WTC11 (cell line): ENCODE measurements at regions not wholly inside any gene's neighbourhood (a gene's known extent, or its start where the extent isn't known, plus 50 kb on each side); places are given as distances from the start of the nearest gene placed in this dataset.
"Not testable (repeated sequence)": the region's sequence is repeated elsewhere in the genome, so short reads cannot be mapped to it uniquely, and the experiment has no call there.

ENCODE experiments used
- ATAC-seq: fragments of 200-7000 bp; cut with Tn5 transposase; 2 replicates; pipeline ENCODE4 v1.10.0; 2021; ENCODE audit warnings: mild to moderate bottlenecking, moderate library complexity
- CTCF ChIA-PET: fragments of 300-600 bp; sonication (Branson Sonifier 250); formaldehyde crosslinking; loops from one replicate; lab custom pipeline; 2021; ENCODE audit warnings: antibody characterized with exemption; lab: Charles Lee
- POLR2A ChIA-PET: fragments of 350-600 bp; sonication (Branson Sonifier 250); formaldehyde crosslinking; loops from one replicate; lab custom pipeline; 2021; ENCODE audit warnings: antibody characterized with exemption; lab: Charles Lee
- DNase-seq: peaks from one replicate; pipeline ENCODE4 v3.0.0; 2021; ENCODE audit warnings: low spot score
- H3K27ac Mint-ChIP-seq: 2 replicates; pipeline ENCODE4 v1.8.0; 2021; ENCODE audit warnings: mixed read lengths
- H3K27me3 Mint-ChIP-seq: 2 replicates; pipeline ENCODE4 v1.8.0; 2021; ENCODE audit warnings: low read depth, mild to moderate bottlenecking, moderate library complexity, mixed read lengths
- H3K36me3 Mint-ChIP-seq: 2 replicates; pipeline ENCODE4 v1.8.0; 2021; ENCODE audit warnings: mixed read lengths
- H3K4me1 Mint-ChIP-seq: 2 replicates; pipeline ENCODE4 v1.8.0; 2022; ENCODE audit warnings: mixed read lengths
- H3K4me3 Mint-ChIP-seq: 2 replicates; pipeline ENCODE4 v1.8.0; 2021; ENCODE audit warnings: mild to moderate bottlenecking, moderate library complexity, mixed read lengths
- H3K9me3 Mint-ChIP-seq: 2 replicates; pipeline ENCODE4 v1.8.0; 2021; ENCODE audit warnings: mixed read lengths
- ARID4B ChIP-seq: sonication (generic); formaldehyde crosslinking; IDR thresholded peaks from 2 replicates; pipeline ENCODE4 v1.8.0; 2023; ENCODE audit warnings: missing genetic modification reagents, mild to moderate bottlenecking, borderline replicate concordance
- ATF3 ChIP-seq: sonication (generic); formaldehyde crosslinking; conservative IDR thresholded peaks from 2 replicates; pipeline ENCODE4 v1.8.1; 2022; ENCODE audit warnings: mild to moderate bottlenecking, missing genetic modification reagents
- ETV6 ChIP-seq: sonication (generic); formaldehyde crosslinking; IDR thresholded peaks from 2 replicates; pipeline ENCODE4 v1.8.1; 2022; ENCODE audit warnings: mild to moderate bottlenecking, missing genetic modification reagents
- FOXJ3 ChIP-seq: sonication (generic); formaldehyde crosslinking; IDR thresholded peaks from 2 replicates; pipeline ENCODE4 v1.9.0; 2021; ENCODE audit warnings: missing genetic modification reagents, mild to moderate bottlenecking, borderline replicate concordance
- IRF2 ChIP-seq: sonication (generic); formaldehyde crosslinking; IDR thresholded peaks from 2 replicates; pipeline ENCODE4 v1.8.0; 2022; ENCODE audit warnings: low read depth, missing genetic modification reagents, borderline replicate concordance
- TP53 ChIP-seq: sonication (generic); formaldehyde crosslinking; IDR thresholded peaks from 2 replicates; pipeline ENCODE4 v1.8.1; 2023; ENCODE audit warnings: mild to moderate bottlenecking, missing genetic modification reagents
- TF ChIP-seq, protein P1 (sequence below): sonication (generic); formaldehyde crosslinking; IDR thresholded peaks from 2 replicates; pipeline ENCODE4 v1.8.0; 2022; ENCODE audit warnings: missing genetic modification reagents
- TF ChIP-seq, protein P2 (sequence below): sonication (generic); formaldehyde crosslinking; IDR thresholded peaks from 2 replicates; pipeline ENCODE4 v1.8.1; 2023; ENCODE audit warnings: mild to moderate bottlenecking, missing genetic modification reagents, borderline replicate concordance
- TF ChIP-seq, protein P3 (sequence below): sonication (generic); formaldehyde crosslinking; IDR thresholded peaks from 2 replicates; pipeline ENCODE4 v1.8.1; 2023; ENCODE audit warnings: mild to moderate bottlenecking, missing genetic modification reagents, moderate library complexity

DNA sequence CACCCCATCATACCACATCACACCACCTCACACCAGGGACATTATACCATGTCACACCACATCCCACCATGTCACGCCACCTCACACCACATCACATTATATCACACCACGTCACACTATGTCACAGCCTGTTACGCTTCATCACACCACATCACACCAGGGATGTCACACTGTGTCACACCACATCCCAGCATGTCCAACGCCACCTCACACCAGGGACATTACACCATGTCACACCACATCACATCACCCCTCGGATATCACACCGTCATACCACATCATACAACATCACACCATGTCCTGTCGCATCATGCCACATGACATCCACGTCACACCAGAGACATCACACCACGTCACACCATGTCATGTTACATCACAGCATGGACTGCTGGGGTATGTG, 235.5 kb downstream of the TMEM121 start (continued):
- TF ChIP-seq ARID4B (CRISPR knock-in tag) = no peak
- TF ChIP-seq, all 79 proteins: peak for 0

DNA sequence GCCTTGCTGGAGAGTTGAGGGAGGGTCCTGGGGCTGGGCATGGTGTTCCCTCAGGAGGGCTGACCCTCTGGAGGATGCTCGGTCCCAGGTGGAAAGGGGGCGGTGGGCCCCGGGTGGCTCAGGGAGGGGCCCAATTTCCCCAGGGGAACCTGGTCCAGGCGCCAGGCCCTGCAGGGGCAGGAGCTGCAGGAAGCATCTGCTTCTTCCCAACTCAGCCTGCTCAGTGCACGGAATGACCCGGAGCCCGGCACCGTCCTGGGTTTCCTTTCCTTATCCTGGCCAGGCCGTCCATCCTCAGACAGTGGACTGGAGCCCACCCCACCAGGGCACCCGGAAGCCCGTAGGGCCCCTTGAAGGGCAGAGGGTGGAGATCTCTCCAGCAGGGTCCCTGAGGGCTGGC, 235.9 kb downstream of the TMEM121 start:
- POLR2A ChIA-PET, ATAC-seq, H3K27ac Mint-ChIP-seq, H3K27me3 Mint-ChIP-seq, H3K4me3 Mint-ChIP-seq, CTCF ChIA-PET, DNase-seq, H3K4me1 Mint-ChIP-seq: not testable (repeated sequence)
- peaks cover 40% of the 10 kb centered on the region for H3K36me3 Mint-ChIP-seq
- H3K9me3 Mint-ChIP-seq = peaks cover 42% of the 10 kb centered on the region

- DNase-seq, H3K27ac Mint-ChIP-seq, H3K27me3 Mint-ChIP-seq, CTCF ChIA-PET, H3K4me1 Mint-ChIP-seq, H3K4me3 Mint-ChIP-seq, ATAC-seq, POLR2A ChIA-PET: not testable (repeated sequence)
- Mint-ChIP-seq H3K9me3 (peaks cover 29% of the 10 kb centered on the region), H3K36me3 (peaks cover 28% of the 10 kb centered on the region)
Observed at GRCh38 chr14:105764254-105764901, 238.0 kb downstream of the TMEM121 start.

GRCh38 chr14:105765072-105765825, 238.9 kb downstream of the TMEM121 start:
- H3K27ac Mint-ChIP-seq, H3K27me3 Mint-ChIP-seq, H3K4me3 Mint-ChIP-seq, CTCF ChIA-PET, DNase-seq, POLR2A ChIA-PET, ATAC-seq, H3K4me1 Mint-ChIP-seq: not testable (repeated sequence)
- peaks cover 29% of the 10 kb centered on the region for H3K9me3 Mint-ChIP-seq
- peaks cover 30% of the 10 kb centered on the region for H3K36me3 Mint-ChIP-seq

- no peak overlapping the region for H3K4me3 Mint-ChIP-seq
- H3K27ac Mint-ChIP-seq = no peak overlapping the region
- H3K27me3 Mint-ChIP-seq = peaks cover 9% of the 10 kb centered on the region
- peaks cover 31% of the 10 kb centered on the region for H3K36me3 Mint-ChIP-seq
- H3K9me3 Mint-ChIP-seq = peaks cover 29% of the 10 kb centered on the region
- DNase-seq (no peak), ATAC-seq (no peak)
- ChIA-PET CTCF (no interaction called here), POLR2A (no interaction called here)
- no peaks in the 10 kb centered on the region for H3K4me1 Mint-ChIP-seq
- no peak for TF ChIP-seq IRF2
- TF ChIP-seq ATF3 (CRISPR knock-in tag) = no peak
- TF ChIP-seq ETV6 (CRISPR knock-in tag) = no peak
- TF ChIP-seq FOXJ3 (CRISPR knock-in tag) = no peak
- TF ChIP-seq, protein P1, sequence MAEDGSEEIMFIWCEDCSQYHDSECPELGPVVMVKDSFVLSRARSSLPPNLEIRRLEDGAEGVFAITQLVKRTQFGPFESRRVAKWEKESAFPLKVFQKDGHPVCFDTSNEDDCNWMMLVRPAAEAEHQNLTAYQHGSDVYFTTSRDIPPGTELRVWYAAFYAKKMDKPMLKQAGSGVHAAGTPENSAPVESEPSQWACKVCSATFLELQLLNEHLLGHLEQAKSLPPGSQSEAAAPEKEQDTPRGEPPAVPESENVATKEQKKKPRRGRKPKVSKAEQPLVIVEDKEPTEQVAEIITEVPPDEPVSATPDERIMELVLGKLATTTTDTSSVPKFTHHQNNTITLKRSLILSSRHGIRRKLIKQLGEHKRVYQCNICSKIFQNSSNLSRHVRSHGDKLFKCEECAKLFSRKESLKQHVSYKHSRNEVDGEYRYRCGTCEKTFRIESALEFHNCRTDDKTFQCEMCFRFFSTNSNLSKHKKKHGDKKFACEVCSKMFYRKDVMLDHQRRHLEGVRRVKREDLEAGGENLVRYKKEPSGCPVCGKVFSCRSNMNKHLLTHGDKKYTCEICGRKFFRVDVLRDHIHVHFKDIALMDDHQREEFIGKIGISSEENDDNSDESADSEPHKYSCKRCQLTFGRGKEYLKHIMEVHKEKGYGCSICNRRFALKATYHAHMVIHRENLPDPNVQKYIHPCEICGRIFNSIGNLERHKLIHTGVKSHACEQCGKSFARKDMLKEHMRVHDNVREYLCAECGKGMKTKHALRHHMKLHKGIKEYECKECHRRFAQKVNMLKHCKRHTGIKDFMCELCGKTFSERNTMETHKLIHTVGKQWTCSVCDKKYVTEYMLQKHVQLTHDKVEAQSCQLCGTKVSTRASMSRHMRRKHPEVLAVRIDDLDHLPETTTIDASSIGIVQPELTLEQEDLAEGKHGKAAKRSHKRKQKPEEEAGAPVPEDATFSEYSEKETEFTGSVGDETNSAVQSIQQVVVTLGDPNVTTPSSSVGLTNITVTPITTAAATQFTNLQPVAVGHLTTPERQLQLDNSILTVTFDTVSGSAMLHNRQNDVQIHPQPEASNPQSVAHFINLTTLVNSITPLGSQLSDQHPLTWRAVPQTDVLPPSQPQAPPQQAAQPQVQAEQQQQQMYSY (CRISPR knock-in tag) = no peak
- TF ChIP-seq, protein P2, sequence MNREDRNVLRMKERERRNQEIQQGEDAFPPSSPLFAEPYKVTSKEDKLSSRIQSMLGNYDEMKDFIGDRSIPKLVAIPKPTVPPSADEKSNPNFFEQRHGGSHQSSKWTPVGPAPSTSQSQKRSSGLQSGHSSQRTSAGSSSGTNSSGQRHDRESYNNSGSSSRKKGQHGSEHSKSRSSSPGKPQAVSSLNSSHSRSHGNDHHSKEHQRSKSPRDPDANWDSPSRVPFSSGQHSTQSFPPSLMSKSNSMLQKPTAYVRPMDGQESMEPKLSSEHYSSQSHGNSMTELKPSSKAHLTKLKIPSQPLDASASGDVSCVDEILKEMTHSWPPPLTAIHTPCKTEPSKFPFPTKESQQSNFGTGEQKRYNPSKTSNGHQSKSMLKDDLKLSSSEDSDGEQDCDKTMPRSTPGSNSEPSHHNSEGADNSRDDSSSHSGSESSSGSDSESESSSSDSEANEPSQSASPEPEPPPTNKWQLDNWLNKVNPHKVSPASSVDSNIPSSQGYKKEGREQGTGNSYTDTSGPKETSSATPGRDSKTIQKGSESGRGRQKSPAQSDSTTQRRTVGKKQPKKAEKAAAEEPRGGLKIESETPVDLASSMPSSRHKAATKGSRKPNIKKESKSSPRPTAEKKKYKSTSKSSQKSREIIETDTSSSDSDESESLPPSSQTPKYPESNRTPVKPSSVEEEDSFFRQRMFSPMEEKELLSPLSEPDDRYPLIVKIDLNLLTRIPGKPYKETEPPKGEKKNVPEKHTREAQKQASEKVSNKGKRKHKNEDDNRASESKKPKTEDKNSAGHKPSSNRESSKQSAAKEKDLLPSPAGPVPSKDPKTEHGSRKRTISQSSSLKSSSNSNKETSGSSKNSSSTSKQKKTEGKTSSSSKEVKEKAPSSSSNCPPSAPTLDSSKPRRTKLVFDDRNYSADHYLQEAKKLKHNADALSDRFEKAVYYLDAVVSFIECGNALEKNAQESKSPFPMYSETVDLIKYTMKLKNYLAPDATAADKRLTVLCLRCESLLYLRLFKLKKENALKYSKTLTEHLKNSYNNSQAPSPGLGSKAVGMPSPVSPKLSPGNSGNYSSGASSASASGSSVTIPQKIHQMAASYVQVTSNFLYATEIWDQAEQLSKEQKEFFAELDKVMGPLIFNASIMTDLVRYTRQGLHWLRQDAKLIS (CRISPR knock-in tag) = no peak
- TF ChIP-seq, protein P3, sequence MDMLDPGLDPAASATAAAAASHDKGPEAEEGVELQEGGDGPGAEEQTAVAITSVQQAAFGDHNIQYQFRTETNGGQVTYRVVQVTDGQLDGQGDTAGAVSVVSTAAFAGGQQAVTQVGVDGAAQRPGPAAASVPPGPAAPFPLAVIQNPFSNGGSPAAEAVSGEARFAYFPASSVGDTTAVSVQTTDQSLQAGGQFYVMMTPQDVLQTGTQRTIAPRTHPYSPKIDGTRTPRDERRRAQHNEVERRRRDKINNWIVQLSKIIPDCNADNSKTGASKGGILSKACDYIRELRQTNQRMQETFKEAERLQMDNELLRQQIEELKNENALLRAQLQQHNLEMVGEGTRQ (CRISPR knock-in tag) = no peak
- TF ChIP-seq TP53 (CRISPR knock-in tag) = no peak
Observed at GRCh38 chr14:105765893-105766614, 239.7 kb downstream of the TMEM121 start.
